Thoracic aorta (tissue), 2 donors: ENCODE measurements at regions not wholly inside any gene's neighbourhood (a gene's known extent, or its start where the extent isn't known, plus 50 kb on each side); places are given as distances from the start of the nearest gene placed in this dataset.

Experiments used
- ATAC-seq: fragments of 150-250 bp; one replicate; pipeline ENCODE4 v1.8.0; 2017; ENCODE audit warnings: low read depth; ENCODE audit not compliant: insufficient number of reproducible peaks, low FRiP score
- DNase-seq: peaks from one replicate; pipeline ENCODE4 v3.0.0-alpha.2; 2020; ENCODE audit warnings: low spot score
- H3K27ac ChIP-seq, 2 donors: fragments of 200-600 bp; sonication (generic); 1 replicate in 1 of 2; 2 replicates in 1 of 2; pipeline ENCODE4 v1.5.1; 2016; ENCODE audit warnings: mild to moderate bottlenecking in 2 of 2, moderate library complexity in 2 of 2
- H3K27me3 ChIP-seq: fragments of 200-600 bp; sonication (generic); replicated peaks from 2 replicates; pipeline ENCODE4 v1.6.0; 2016; ENCODE audit warnings: mild to moderate bottlenecking; ENCODE audit not compliant: insufficient read depth
- H3K36me3 ChIP-seq: fragments of 200-600 bp; sonication (generic); one replicate; pipeline ENCODE4 v1.5.1; 2016
- H3K4me1 ChIP-seq, 2 donors: fragments of 200-600 bp; sonication (generic); 1 replicate in 1 of 2; 2 replicates in 1 of 2; pipeline versions ENCODE4 v1.5.1 to v1.6.0; 2016; ENCODE audit warnings: low read depth in 2 of 2, mild to moderate bottlenecking in 1 of 2; ENCODE audit not compliant: control insufficient read depth in 1 of 2
- H3K4me3 ChIP-seq: fragments of 200-600 bp; sonication (generic); 2 replicates; pipeline ENCODE4 v1.5.1; 2016; ENCODE audit warnings: mild to moderate bottlenecking
- H3K9me3 ChIP-seq: fragments of 200-600 bp; sonication (generic); 2 replicates; pipeline ENCODE4 v1.5.1; 2016
- TF ChIP-seq, protein P1 (sequence below): fragments of 200-600 bp; sonication (generic); IDR thresholded peaks from one replicate; pipeline ENCODE4 v1.5.1; 2019; ENCODE audit warnings: antibody characterized with exemption

DNA sequence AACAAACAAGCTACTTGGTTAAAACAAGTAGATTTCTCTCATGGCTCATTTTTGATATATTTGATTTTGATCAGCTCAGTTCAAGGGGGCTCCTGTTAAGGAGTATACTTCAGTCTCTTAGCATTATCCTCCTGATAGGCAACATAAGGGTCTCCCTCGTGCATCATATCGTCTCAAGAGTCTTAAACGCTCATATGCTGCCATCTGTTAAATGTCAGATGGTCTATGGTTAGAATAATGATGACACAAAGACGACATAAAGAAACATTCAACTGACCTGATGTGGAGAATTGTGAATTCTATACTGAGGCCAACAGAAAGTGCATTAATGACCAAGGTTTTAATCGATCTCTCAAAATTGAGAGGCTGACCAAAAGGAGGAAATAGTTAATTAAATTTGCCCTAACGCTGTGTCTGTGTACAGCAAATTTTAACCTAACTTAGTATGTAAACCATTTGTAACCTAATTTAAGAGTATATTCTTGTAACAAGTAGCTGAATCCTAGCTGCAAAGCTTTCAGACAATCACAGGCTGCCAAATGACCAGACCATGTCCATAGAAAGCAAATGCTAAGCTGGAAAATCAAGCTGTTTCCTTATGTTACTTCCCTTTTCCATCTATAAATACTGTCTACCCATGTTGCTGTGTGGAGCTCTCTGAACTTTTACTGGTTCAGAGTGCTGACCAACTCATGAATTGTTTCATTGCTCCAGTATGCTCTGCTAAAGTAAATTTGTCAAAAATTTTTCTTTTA is 1688.5 kb downstream of the GRIK2 start:
- TF ChIP-seq, protein P1, sequence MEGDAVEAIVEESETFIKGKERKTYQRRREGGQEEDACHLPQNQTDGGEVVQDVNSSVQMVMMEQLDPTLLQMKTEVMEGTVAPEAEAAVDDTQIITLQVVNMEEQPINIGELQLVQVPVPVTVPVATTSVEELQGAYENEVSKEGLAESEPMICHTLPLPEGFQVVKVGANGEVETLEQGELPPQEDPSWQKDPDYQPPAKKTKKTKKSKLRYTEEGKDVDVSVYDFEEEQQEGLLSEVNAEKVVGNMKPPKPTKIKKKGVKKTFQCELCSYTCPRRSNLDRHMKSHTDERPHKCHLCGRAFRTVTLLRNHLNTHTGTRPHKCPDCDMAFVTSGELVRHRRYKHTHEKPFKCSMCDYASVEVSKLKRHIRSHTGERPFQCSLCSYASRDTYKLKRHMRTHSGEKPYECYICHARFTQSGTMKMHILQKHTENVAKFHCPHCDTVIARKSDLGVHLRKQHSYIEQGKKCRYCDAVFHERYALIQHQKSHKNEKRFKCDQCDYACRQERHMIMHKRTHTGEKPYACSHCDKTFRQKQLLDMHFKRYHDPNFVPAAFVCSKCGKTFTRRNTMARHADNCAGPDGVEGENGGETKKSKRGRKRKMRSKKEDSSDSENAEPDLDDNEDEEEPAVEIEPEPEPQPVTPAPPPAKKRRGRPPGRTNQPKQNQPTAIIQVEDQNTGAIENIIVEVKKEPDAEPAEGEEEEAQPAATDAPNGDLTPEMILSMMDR, result no peak
- ATAC-seq (no peak), DNase-seq (no peak)
- Histone ChIP-seq H3K27me3 (no peaks in the 10 kb centered on the region), H3K4me3 (no peak overlapping the region), H3K27ac (no peak overlapping the region), H3K9me3 (no peaks in the 10 kb centered on the region), H3K36me3 (no peaks in the 10 kb centered on the region), H3K4me1 (no peaks in the 10 kb centered on the region)

DNA sequence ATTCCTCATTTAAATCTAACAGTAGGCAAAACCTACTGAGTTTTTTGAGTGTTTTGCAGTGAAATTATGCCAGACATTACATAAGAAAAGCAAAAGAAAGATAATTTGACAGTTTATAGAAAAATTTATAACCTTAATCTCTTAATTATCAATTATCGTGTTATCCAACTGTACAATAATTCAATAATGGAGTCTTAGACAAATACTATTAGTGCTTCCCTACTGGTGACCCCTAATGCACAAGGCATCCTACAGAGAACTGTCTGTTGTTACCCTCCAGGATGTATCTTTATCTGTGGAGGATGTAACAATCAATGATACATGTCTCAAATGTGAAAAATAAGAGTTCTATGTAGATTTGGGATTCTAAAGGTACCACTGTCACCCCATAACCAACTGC is 1687.6 kb downstream of the GRIK2 start:
- Histone ChIP-seq H3K36me3 (no peaks in the 10 kb centered on the region), H3K4me3 (no peak overlapping the region), H3K27ac (no peak overlapping the region), H3K4me1 (no peaks in the 10 kb centered on the region), H3K27me3 (no peaks in the 10 kb centered on the region), H3K9me3 (no peaks in the 10 kb centered on the region)
- TF ChIP-seq, protein P1, result no peak
- ATAC-seq (no peak), DNase-seq (no peak)

DNA sequence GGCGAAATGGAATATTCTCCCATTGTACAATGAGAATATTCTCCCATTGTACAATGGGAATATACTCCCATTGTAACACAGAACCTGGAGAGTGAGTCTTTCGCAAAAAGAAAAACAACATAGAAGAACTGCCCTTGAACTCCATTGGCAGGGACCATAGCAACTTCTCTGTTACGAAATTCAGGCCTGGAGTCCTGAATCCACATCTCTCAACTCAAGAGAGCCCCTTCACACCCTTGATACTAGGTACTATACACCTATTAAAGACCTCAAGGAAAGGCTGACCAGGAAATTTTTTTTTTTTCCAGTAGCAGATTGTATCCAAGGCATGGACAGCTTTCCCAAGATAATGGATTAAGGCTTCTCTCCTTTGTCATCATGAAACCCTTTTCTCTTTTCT is 1687.0 kb downstream of the GRIK2 start:
- TF ChIP-seq, protein P1, result no peak
- DNase-seq (no peak), ATAC-seq (no peak)
- H3K36me3 ChIP-seq, result no peaks in the 10 kb centered on the region
- H3K27me3 ChIP-seq, result no peaks in the 10 kb centered on the region
- no peak overlapping the region for H3K4me3 ChIP-seq
- no peaks in the 10 kb centered on the region for H3K9me3 ChIP-seq
- no peaks in the 10 kb centered on the region for H3K4me1 ChIP-seq
- no peak overlapping the region for H3K27ac ChIP-seq

DNA sequence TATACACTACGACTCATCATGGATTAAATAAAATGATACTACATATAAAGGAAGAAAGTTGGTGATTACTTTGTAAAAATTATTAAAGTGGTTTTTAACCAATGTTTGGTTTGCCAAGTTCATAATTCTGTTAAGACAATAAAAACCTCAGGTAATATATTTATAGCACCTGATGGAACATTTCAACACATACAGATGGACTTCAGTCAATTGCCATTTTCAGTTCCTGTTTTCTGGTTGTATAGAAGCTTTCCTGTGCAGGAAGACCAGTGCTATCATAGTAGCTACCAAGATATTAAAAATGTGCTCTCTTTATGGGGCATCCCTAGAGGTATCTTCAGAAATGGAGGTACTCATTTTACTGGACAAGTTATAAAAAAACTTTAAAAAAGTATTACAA is 1686.4 kb downstream of the GRIK2 start:
- TF ChIP-seq, protein P1, result no peak
- ATAC-seq (no peak), DNase-seq (no peak)
- H3K27me3 ChIP-seq, result no peaks in the 10 kb centered on the region
- no peak overlapping the region for H3K27ac ChIP-seq
- no peaks in the 10 kb centered on the region for H3K36me3 ChIP-seq
- H3K9me3 ChIP-seq, result no peaks in the 10 kb centered on the region
- no peaks in the 10 kb centered on the region for H3K4me1 ChIP-seq
- H3K4me3 ChIP-seq, result no peak overlapping the region

DNA sequence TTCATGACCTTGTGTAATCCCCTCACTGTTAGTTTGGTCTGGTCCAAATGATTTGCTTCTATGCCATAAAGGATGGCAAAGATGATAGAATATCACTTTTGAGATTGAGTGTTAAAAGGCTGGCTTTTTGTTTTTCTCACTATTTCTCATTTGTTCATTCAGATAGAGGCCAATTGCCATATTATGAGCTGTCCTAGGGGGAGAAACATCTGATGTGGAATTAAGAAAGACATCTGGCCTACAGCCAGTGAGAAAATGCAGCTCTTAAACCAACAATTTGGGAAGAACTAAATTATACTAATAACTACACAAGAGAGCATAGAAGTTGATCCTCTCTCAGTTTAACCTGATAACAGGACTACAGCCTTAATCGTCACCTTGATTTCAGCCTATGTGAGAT is 1668.6 kb downstream of the GRIK2 start:
- H3K27ac ChIP-seq, result no peak overlapping the region
- no peak for DNase-seq

More for the DNA sequence above, 1668.6 kb downstream of the GRIK2 start:
- Histone ChIP-seq H3K27me3 (no peaks in the 10 kb centered on the region), H3K36me3 (no peaks in the 10 kb centered on the region), H3K4me1 (no peaks in the 10 kb centered on the region), H3K4me3 (no peak overlapping the region), H3K9me3 (no peaks in the 10 kb centered on the region)
- ATAC-seq, result no peak
- TF ChIP-seq, protein P1, result no peak
